SU-DHL-6 (cell line): ENCODE measurements at regions not wholly inside any gene's neighbourhood (a gene's known extent, or its start where the extent isn't known, plus 50 kb on each side); places are given as distances from the start of the nearest gene placed in this dataset.

Experiments
- H2AFZ ChIP-seq: fragments of 200-600 bp; sonication (generic); 2 replicates; pipeline ENCODE4 v1.6.1; 2014; ENCODE audit warnings: low read depth, mild to moderate bottlenecking, moderate library complexity, mixed read lengths, antibody characterized with exemption, low read length; ENCODE audit not compliant: severe bottlenecking
- H3F3A ChIP-seq: fragments of 200-600 bp; shearing (Covaris generic); 2 replicates; pipeline ENCODE4 v1.6.0; 2016; ENCODE audit warnings: antibody characterized with exemption, mild to moderate bottlenecking; ENCODE audit not compliant: insufficient read depth
- H3K27ac ChIP-seq: fragments of 200-600 bp; sonication (generic); 2 replicates; pipeline ENCODE4 v1.5.1; 2016; ENCODE audit warnings: low read depth, mild to moderate bottlenecking, low read length, moderate library complexity, mixed read lengths
- H3K27me3 ChIP-seq: fragments of 200-600 bp; sonication (generic), shearing (Covaris generic); 2 replicates; pipeline ENCODE4 v1.6.0; 2014; ENCODE audit warnings: mild to moderate bottlenecking, low read length
- H3K36me3 ChIP-seq: fragments of 200-600 bp; sonication (generic); 2 replicates; pipeline ENCODE4 v1.6.1; 2014; ENCODE audit warnings: mild to moderate bottlenecking, low read length, mixed read lengths
- H3K4me2 ChIP-seq: fragments of 300-600, 200-600 bp; shearing (Covaris generic), sonication (generic); 2 replicates; pipeline ENCODE4 v1.6.0; 2014; ENCODE audit warnings: low read length, low read depth, mild to moderate bottlenecking; ENCODE audit not compliant: poor library complexity, severe bottlenecking
- H3K4me3 ChIP-seq: fragments of 200-600 bp; sonication (generic); 2 replicates; pipeline ENCODE4 v1.5.1; 2014; ENCODE audit warnings: antibody characterized with exemption, low read length, mild to moderate bottlenecking, mixed read lengths; ENCODE audit not compliant: insufficient read depth, poor library complexity, severe bottlenecking
- H3K79me2 ChIP-seq: fragments of 200-600 bp; sonication (generic); 2 replicates; pipeline ENCODE4 v1.6.1; 2014; ENCODE audit warnings: mild to moderate bottlenecking, low read length, moderate library complexity; ENCODE audit not compliant: insufficient read depth
- H3K9ac ChIP-seq: fragments of 200-600 bp; sonication (generic); 2 replicates; pipeline ENCODE4 v1.7.0; 2014; ENCODE audit warnings: mild to moderate bottlenecking, low read length
- H3K9me2 ChIP-seq: fragments of 200-600 bp; sonication (generic); replicated peaks from 2 replicates; pipeline ENCODE4 v1.6.1; 2014; ENCODE audit warnings: low read length; ENCODE audit not compliant: insufficient read depth
- H3K9me3 ChIP-seq: fragments of 200-600 bp; sonication (generic); 2 replicates; pipeline ENCODE4 v1.6.1; 2014; ENCODE audit warnings: low read length, mixed read lengths; ENCODE audit not compliant: insufficient read depth
- H4K20me1 ChIP-seq: fragments of 200-600 bp; sonication (generic); 2 replicates; pipeline ENCODE4 v1.6.1; 2014; ENCODE audit warnings: low read depth, mild to moderate bottlenecking, antibody characterized with exemption, low read length, moderate library complexity, mixed read lengths
- EZH2phosphoT487 ChIP-seq: fragments of 200-600 bp; sonication (generic), shearing (Covaris generic); conservative IDR thresholded peaks from 2 replicates; pipeline ENCODE4 v1.6.1; 2018; ENCODE audit warnings: mild to moderate bottlenecking, antibody characterized with exemption, low read length, moderate library complexity, mixed read lengths
- TF ChIP-seq, protein P1 (sequence below): fragments of 200-600 bp; sonication (generic); IDR thresholded peaks from one replicate; pipeline ENCODE4 v1.5.1; 2017; ENCODE audit warnings: antibody characterized with exemption, mild to moderate bottlenecking, low read length, moderate library complexity; ENCODE audit not compliant: insufficient read depth, poor library complexity, severe bottlenecking

DNA sequence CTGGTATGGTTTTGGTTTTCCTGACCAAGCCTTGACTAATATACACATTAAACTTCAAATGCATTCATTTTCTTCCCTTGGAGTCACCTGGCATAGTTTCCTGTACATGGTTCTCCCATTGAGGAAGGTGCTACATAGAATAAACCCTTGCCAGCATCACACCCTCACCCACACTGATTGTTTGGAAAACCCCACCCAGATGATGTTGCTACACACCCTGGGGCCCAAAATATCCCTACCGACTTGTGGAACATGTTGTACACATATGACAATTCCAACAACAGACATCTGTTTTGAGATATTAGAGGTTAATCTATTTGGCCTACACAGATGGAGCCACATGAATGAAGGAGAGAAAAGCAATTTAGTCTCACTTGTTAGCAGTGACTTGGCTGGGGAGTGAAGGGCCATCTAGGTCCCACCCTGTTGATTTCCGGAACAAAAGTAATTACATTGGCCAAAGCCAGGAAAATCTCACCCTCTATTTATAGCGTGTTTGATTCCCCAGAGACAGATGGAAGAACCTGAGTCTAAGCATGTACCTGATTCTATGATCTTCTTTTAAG lies 606.0 kb upstream of the BTBD3 start:
- no peak overlapping the region for H2AFZ ChIP-seq
- H3K9ac ChIP-seq, result no peak overlapping the region
- no peaks in the 10 kb centered on the region for H3K9me3 ChIP-seq
- no peak overlapping the region for H3K4me3 ChIP-seq
- H3K9me2 ChIP-seq, result no peaks in the 10 kb centered on the region
- no peak overlapping the region for H3K4me2 ChIP-seq
- H3K36me3 ChIP-seq, result no peaks in the 10 kb centered on the region
- no peak for TF ChIP-seq EZH2phosphoT487
- TF ChIP-seq, protein P1, sequence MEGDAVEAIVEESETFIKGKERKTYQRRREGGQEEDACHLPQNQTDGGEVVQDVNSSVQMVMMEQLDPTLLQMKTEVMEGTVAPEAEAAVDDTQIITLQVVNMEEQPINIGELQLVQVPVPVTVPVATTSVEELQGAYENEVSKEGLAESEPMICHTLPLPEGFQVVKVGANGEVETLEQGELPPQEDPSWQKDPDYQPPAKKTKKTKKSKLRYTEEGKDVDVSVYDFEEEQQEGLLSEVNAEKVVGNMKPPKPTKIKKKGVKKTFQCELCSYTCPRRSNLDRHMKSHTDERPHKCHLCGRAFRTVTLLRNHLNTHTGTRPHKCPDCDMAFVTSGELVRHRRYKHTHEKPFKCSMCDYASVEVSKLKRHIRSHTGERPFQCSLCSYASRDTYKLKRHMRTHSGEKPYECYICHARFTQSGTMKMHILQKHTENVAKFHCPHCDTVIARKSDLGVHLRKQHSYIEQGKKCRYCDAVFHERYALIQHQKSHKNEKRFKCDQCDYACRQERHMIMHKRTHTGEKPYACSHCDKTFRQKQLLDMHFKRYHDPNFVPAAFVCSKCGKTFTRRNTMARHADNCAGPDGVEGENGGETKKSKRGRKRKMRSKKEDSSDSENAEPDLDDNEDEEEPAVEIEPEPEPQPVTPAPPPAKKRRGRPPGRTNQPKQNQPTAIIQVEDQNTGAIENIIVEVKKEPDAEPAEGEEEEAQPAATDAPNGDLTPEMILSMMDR, result no peak
- H3K27ac ChIP-seq, result no peak overlapping the region
- no peaks in the 10 kb centered on the region for H3F3A ChIP-seq
- H3K79me2 ChIP-seq, result no peaks in the 10 kb centered on the region
- no peaks in the 10 kb centered on the region for H3K27me3 ChIP-seq
- H4K20me1 ChIP-seq, result no peaks in the 10 kb centered on the region

DNA sequence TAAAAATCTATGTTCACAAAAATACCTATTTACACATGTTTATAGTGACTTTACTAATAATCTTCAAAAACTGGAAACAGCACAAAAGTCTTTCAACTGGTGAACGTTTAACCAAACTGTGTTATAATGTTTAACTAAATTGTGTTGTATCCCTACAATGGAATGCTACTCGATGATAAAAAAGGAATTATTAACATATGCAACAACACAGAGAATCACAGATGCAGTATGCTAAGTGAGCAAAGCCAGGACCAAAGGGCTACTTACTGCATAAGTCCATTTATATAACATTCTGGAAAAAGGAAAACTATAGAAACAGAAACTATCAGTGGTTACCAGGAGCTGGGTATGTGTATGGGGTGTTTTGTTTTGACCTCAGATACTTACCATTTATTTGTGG lies 602.2 kb upstream of the BTBD3 start:
- no peak overlapping the region for H3K4me2 ChIP-seq
- TF ChIP-seq, protein P1, result no peak
- no peak for TF ChIP-seq EZH2phosphoT487

DNA sequence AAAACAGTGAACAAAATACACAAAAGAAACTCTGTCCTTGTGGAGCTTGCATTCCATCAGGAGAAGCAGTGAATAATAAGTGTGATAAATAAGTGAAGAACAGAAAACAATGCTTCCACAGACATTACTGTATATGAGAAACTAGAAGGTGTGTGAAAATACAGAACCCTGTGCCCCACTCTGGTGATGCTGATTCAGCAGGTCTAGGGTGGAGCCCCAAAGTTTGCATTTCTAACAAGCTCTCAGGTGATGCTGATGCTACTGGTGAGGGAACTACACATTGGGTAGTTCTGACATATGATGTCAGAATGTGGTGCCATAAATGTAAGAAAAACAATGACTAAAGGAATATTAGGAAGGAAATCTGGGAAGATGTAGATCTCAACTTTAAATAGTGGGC lies 601.4 kb upstream of the BTBD3 start:
- Histone ChIP-seq H3K4me3 (no peak overlapping the region), H3K27ac (no peak overlapping the region), H3K9me2 (no peaks in the 10 kb centered on the region), H2AFZ (no peak overlapping the region), H3K79me2 (no peaks in the 10 kb centered on the region), H3K36me3 (no peaks in the 10 kb centered on the region), H4K20me1 (no peaks in the 10 kb centered on the region), H3K9ac (no peak overlapping the region), H3F3A (no peaks in the 10 kb centered on the region), H3K27me3 (no peaks in the 10 kb centered on the region), H3K9me3 (no peaks in the 10 kb centered on the region), H3K4me2 (no peak overlapping the region)
- TF ChIP-seq EZH2phosphoT487, result no peak
- TF ChIP-seq, protein P1, result no peak

More for the DNA sequence above, 602.2 kb upstream of the BTBD3 start:
- Histone ChIP-seq H3K27ac (no peak overlapping the region), H3K4me3 (no peak overlapping the region), H3F3A (no peaks in the 10 kb centered on the region), H4K20me1 (no peaks in the 10 kb centered on the region), H3K9ac (no peak overlapping the region), H3K9me2 (no peaks in the 10 kb centered on the region), H3K79me2 (no peaks in the 10 kb centered on the region), H3K27me3 (no peaks in the 10 kb centered on the region), H2AFZ (no peak overlapping the region), H3K9me3 (no peaks in the 10 kb centered on the region), H3K36me3 (no peaks in the 10 kb centered on the region)
